Cardiac muscle cell (in vitro differentiated cells and primary cell): ENCODE measurements at regions not wholly inside any gene's neighbourhood (a gene's known extent, or its start where the extent isn't known, plus 50 kb on each side); places are given as distances from the start of the nearest gene placed in this dataset.
A peak's percentile ranks its signal among the peaks of the same experiment; 100 is the strongest.

Source experiments
- DNase-seq, 2 donors: peaks; one replicate each; pipeline versions ENCODE4 v3.0.0 to v3.0.0-alpha.2; 2010 to 2017; ENCODE audit warnings: low read depth in 1 of 2, low spot score in 1 of 2
- H3K27ac ChIP-seq: fragments of 200-600 bp; sonication (generic); 2 replicates; pipeline ENCODE4 v1.5.1; 2016
- H3K27me3 ChIP-seq: fragments of 200-600 bp; sonication (generic); 2 replicates; pipeline ENCODE4 v1.6.0; 2016; ENCODE audit warnings: control low read depth
- H3K36me3 ChIP-seq: fragments of 200-600 bp; sonication (generic); 2 replicates; pipeline ENCODE4 v1.5.1; 2016; ENCODE audit warnings: control low read depth
- H3K4me1 ChIP-seq: fragments of 200-600 bp; sonication (generic); 2 replicates; pipeline ENCODE4 v1.8.1; 2017; ENCODE audit warnings: low read depth, mild to moderate bottlenecking, mixed run types
- H3K4me3 ChIP-seq: fragments of 200-600 bp; sonication (generic); 2 replicates; pipeline ENCODE4 v1.5.1; 2016; ENCODE audit warnings: mild to moderate bottlenecking
- H3K9me3 ChIP-seq: fragments of 200-600 bp; sonication (generic); 2 replicates; pipeline ENCODE4 v1.5.1; 2017; ENCODE audit warnings: low read depth, mild to moderate bottlenecking, control low read depth
- TF ChIP-seq, protein P1 (sequence below): IDR thresholded peaks from 2 replicates; pipeline ENCODE4 v1.5.1; 2012; ENCODE audit warnings: low read depth, mild to moderate bottlenecking, low read length

DNA sequence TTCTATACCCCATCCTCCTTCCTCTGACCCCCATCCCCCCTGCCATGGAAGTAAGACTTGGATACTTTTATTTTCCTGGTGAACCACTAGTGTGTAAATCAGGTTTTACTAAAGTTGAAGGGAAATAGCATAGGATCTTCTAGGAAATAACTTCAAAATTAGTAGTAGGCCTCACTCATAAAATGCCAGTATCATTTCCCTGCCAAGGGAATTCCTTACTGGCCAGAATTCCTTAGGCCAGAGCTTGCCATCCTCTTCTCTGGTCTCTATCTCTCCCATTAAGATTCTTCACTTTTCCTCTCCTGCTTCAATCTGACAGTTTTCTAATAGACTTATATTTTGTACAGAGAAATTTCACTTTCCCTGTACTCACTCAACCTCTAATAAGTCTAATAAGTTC, 322.8 kb upstream of the TANK start:
- peak in 1 of 2 donors; percentile 4 for DNase-seq
- Histone ChIP-seq H3K27ac (no peak overlapping the region), H3K9me3 (no peaks in the 10 kb centered on the region), H3K4me1 (no peaks in the 10 kb centered on the region), H3K27me3 (no peaks in the 10 kb centered on the region), H3K4me3 (no peak overlapping the region), H3K36me3 (no peaks in the 10 kb centered on the region)
- TF ChIP-seq, protein P1, sequence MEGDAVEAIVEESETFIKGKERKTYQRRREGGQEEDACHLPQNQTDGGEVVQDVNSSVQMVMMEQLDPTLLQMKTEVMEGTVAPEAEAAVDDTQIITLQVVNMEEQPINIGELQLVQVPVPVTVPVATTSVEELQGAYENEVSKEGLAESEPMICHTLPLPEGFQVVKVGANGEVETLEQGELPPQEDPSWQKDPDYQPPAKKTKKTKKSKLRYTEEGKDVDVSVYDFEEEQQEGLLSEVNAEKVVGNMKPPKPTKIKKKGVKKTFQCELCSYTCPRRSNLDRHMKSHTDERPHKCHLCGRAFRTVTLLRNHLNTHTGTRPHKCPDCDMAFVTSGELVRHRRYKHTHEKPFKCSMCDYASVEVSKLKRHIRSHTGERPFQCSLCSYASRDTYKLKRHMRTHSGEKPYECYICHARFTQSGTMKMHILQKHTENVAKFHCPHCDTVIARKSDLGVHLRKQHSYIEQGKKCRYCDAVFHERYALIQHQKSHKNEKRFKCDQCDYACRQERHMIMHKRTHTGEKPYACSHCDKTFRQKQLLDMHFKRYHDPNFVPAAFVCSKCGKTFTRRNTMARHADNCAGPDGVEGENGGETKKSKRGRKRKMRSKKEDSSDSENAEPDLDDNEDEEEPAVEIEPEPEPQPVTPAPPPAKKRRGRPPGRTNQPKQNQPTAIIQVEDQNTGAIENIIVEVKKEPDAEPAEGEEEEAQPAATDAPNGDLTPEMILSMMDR = no peak

DNA sequence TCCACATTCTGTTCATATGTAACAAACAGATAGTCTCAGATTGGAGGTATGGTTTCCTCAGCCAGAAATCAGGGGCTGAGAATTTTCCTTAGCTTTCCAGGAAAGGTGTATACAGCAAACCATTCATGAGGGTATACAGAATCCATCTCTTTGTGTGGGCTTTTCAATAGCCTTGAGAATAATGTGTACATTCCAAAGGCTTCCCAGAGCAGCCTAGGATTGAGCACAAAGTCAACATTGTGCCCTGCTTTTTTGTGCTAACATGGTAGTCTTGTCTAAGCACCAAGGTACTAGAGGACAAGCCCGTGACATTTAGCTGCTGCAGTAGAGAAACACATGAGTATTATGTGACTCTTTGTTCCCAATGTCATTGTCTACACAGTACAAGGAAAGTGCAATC, 322.1 kb upstream of the TANK start:
- H3K27me3 ChIP-seq = no peaks in the 10 kb centered on the region
- TF ChIP-seq, protein P1 = no peak
- H3K9me3 ChIP-seq = no peaks in the 10 kb centered on the region
- no peak overlapping the region for H3K4me3 ChIP-seq
- no peaks in the 10 kb centered on the region for H3K4me1 ChIP-seq
- H3K36me3 ChIP-seq = no peaks in the 10 kb centered on the region
- H3K27ac ChIP-seq = no peak overlapping the region
- DNase-seq = no peak

DNA sequence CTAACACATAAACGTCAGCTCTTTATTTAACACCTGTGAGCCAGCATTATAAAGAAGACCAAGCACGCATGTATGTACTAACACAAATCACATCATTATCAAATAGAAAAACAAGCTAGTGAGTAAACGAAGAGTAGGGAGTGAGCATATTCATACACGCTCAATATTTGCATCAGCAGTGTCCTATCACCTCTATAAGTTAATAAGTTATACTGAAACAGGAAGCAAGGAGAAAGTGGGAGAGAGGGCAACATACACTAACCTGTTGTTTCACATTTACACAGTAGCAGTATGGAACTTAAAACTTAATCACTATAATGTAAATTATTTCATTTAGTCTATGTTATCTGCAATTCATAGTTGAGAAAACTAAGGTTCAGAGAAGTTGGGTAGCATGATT, 321.5 kb upstream of the TANK start:
- Histone ChIP-seq H3K27me3 (no peaks in the 10 kb centered on the region), H3K27ac (no peak overlapping the region), H3K4me1 (no peaks in the 10 kb centered on the region), H3K36me3 (no peaks in the 10 kb centered on the region), H3K4me3 (no peak overlapping the region), H3K9me3 (no peaks in the 10 kb centered on the region)
- TF ChIP-seq, protein P1 = no peak
- DNase-seq = no peak

DNA sequence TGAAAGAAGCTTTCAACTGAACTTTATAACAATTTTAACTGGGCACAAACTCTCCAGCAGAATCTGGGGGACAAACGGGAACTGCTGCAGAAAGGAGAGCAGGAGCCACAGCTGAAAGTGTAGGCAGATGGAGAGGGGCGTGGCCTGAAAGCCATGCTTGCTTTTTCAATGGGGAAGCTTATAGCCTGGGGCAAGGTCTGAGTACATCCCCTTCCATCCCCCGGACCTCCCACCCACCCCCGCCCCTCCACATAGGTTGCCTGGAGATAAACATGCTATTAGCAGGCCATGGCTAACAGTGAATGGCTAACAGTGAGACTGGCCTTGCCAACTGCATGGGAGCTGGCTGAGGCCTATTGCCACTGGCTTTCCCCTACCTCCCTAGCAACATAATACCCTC, 317.9 kb upstream of the TANK start:
- H3K27ac ChIP-seq = no peak overlapping the region
- no peaks in the 10 kb centered on the region for H3K27me3 ChIP-seq
- no peaks in the 10 kb centered on the region for H3K9me3 ChIP-seq
- no peaks in the 10 kb centered on the region for H3K36me3 ChIP-seq
- H3K4me3 ChIP-seq = no peak overlapping the region
- DNase-seq = no peak
- TF ChIP-seq, protein P1 = no peak
- no peaks in the 10 kb centered on the region for H3K4me1 ChIP-seq

DNA sequence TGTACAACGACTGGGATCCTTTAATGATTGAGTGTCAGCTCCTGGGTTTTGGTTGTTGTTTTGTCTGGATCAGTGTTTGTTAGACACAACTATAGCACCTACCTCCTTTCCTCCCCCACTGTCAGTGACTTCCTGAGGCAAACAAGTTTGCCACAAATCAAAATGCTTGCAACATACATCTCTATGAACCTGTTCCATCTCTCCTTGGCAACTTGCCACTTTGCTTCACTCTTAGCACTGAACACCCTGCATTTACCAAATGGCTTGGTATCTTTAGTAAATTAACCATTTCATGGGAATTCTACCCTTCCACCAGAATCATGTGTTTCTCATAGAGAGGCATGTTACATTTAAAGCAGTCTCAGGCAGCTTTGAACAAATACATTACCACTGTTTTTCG, 301.1 kb upstream of the TANK start:
- TF ChIP-seq, protein P1 = no peak
- H3K4me1 ChIP-seq = no peaks in the 10 kb centered on the region
- H3K4me3 ChIP-seq = no peak overlapping the region
- no peak overlapping the region for H3K27ac ChIP-seq
- H3K36me3 ChIP-seq = no peaks in the 10 kb centered on the region
- DNase-seq = peak; percentile 12 to 35
- no peaks in the 10 kb centered on the region for H3K9me3 ChIP-seq
- H3K27me3 ChIP-seq = no peaks in the 10 kb centered on the region

DNA sequence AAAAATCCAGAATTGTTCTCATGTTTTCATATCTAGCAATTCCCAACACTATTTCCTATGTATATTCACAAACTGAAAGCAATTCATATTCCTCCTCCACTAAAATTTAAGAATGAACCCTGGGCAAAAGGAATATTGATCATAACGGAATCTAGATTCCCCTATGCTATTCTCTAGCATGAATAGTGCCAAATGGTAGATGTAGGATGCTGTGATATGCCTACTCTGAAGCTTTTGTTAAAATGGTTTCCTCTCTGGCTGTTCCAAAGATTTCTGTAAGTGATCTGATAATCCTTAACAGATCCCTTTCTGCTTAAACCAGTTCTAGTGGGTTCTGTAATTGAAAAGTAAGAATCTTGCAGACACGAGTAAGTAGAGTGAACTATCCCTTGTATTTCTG, 298.0 kb upstream of the TANK start:
- TF ChIP-seq, protein P1 = no peak
- H3K4me3 ChIP-seq = no peak overlapping the region

More for the DNA sequence above, 298.0 kb upstream of the TANK start:
- Histone ChIP-seq H3K27me3 (no peaks in the 10 kb centered on the region), H3K4me1 (no peaks in the 10 kb centered on the region), H3K36me3 (no peaks in the 10 kb centered on the region), H3K27ac (no peak overlapping the region), H3K9me3 (no peaks in the 10 kb centered on the region)
- DNase-seq = no peak
